ENCODE measurements at regions not wholly inside any gene's neighbourhood (a gene's known extent, or its start where the extent isn't known, plus 50 kb on each side); places are given as distances from the start of the nearest gene placed in this dataset.
A peak's percentile ranks its signal among the peaks of the same experiment; 100 is the strongest.

- peak; percentile 74 for ATAC-seq
- no peak for DNase-seq
- Histone ChIP-seq H3K9me3 (no peaks in the 10 kb centered on the region), H3K4me3 (no peak overlapping the region), H3K36me3 (ENCODE audit: low read depth) (no peaks in the 10 kb centered on the region), H3K4me1 (ENCODE audit: low read depth) (no peaks in the 10 kb centered on the region)
- no peak for TF ChIP-seq CTCF (IDR thresholded peaks at IDR 0.05)
- intact Hi-C loops (cut with DNase I, micrococcal nuclease) = no loop called here
Observed at GRCh38 chr3:23103764-23104163, 99.4 kb upstream of the UBE2E2 start.

DNA sequence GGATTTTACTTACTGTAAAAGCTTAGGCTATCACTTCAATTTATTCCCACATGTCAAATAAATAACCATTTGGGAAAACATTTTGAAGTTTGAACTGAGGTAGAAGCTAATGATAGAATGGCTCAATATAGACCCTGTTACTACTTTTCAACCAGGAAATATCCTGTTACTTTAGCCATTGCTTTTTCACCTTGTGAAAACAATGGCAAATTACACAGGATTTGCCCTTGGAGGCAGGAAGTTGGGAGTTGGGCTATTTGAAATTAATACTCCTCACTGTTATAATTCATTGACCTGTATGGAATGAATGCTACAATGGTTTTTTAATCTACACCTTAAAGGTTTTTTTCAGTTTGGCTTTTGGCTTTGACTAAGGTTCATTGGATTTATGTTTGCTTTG lies 98.1 kb upstream of the UBE2E2 start:
- no peak for ATAC-seq
- no peak overlapping the region for H3K4me3 ChIP-seq
- DNase-seq = no peak
- no peaks in the 10 kb centered on the region for H3K4me1 ChIP-seq (ENCODE audit: low read depth)
- no peaks in the 10 kb centered on the region for H3K9me3 ChIP-seq
- no peaks in the 10 kb centered on the region for H3K36me3 ChIP-seq (ENCODE audit: low read depth)
- TF ChIP-seq CTCF (IDR thresholded peaks at IDR 0.05) = no peak
- intact Hi-C loops (cut with DNase I, micrococcal nuclease) = no loop called here

- no peak for ATAC-seq
- no peak for TF ChIP-seq CTCF (IDR thresholded peaks at IDR 0.05)
- Histone ChIP-seq H3K9me3 (no peaks in the 10 kb centered on the region), H3K36me3 (ENCODE audit: low read depth) (no peaks in the 10 kb centered on the region), H3K4me1 (ENCODE audit: low read depth) (no peaks in the 10 kb centered on the region), H3K4me3 (no peak overlapping the region)
- no peak for DNase-seq
- intact Hi-C loops (cut with DNase I, micrococcal nuclease) = no loop called here
Observed at GRCh38 chr3:23106666-23107065, 96.5 kb upstream of the UBE2E2 start.

DNA sequence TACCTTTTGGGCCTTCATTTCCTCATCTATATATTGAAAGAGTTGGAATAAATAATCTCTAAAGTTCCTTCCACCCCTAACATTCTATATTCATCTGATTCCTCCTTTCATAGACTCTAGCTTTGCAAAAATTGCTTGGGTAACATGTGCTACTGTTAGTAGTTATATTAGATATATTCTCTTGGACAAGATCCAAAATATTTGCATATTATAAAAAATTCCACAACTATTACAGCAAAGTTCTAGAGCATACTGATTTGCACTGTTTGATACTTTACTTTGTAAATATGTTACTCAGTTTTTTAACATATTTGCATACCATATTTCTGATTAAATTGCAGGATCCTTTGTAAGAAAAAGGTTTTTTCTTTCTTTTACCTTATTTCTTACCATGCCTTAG lies 95.9 kb upstream of the UBE2E2 start:
- Histone ChIP-seq H3K4me1 (ENCODE audit: low read depth) (no peaks in the 10 kb centered on the region), H3K9me3 (no peaks in the 10 kb centered on the region), H3K4me3 (no peak overlapping the region), H3K36me3 (ENCODE audit: low read depth) (no peaks in the 10 kb centered on the region)
- intact Hi-C loops (cut with DNase I, micrococcal nuclease) = no loop called here
- no peak for TF ChIP-seq CTCF (IDR thresholded peaks at IDR 0.05)
- DNase-seq (no peak), ATAC-seq (no peak)

- no peak for ATAC-seq
- no peaks in the 10 kb centered on the region for H3K36me3 ChIP-seq (ENCODE audit: low read depth)
- no peak for TF ChIP-seq CTCF (IDR thresholded peaks at IDR 0.05)
Observed at GRCh38 chr3:23108451-23109057, 94.6 kb upstream of the UBE2E2 start.

DNA sequence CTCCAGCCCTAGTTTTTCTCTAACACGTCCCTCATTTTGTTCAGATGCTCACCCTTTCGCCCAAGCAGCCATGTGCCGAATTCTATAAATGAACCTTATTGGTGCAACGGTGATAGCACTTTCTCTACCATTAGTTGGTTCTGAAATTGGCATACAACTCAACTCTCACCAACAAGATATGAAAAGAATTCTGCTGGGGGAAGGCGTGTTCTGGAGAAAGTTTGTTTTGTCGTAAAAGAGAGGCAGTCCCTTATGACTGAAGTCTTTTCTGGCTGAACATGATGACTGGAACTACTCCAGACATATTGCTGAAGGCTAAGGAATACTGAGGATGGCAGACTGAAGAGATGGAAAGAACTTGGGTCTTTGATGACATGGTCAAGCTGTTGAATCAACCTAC lies 91.8 kb upstream of the UBE2E2 start:
- no peak for ATAC-seq
- Histone ChIP-seq H3K4me3 (no peak overlapping the region), H3K36me3 (ENCODE audit: low read depth) (no peaks in the 10 kb centered on the region), H3K9me3 (no peaks in the 10 kb centered on the region), H3K4me1 (ENCODE audit: low read depth) (peaks cover 21% of the 10 kb centered on the region)
- DNase-seq = no peak
- intact Hi-C loops (cut with DNase I, micrococcal nuclease) = no loop called here
- TF ChIP-seq CTCF (IDR thresholded peaks at IDR 0.05) = no peak

More at GRCh38 chr3:23108451-23109057, 94.6 kb upstream of the UBE2E2 start:
- intact Hi-C loops (cut with DNase I, micrococcal nuclease) = no loop called here
- no peak for DNase-seq
- Histone ChIP-seq H3K4me1 (ENCODE audit: low read depth) (peaks cover 3% of the 10 kb centered on the region), H3K4me3 (no peak overlapping the region), H3K9me3 (no peaks in the 10 kb centered on the region)

Measured in mucosa of descending colon (tissue), 3 donors.